K562 (cell line): ENCODE measurements at regions not wholly inside any gene's neighbourhood (a gene's known extent, or its start where the extent isn't known, plus 50 kb on each side); places are given as distances from the start of the nearest gene placed in this dataset.

Experiments used
- C11orf30 ChIP-seq: fragments of 450-650 bp; IDR thresholded peaks from 2 replicates; pipeline ENCODE4 v1.6.1; 2016; ENCODE audit warnings: low read depth, mild to moderate bottlenecking
- CBX5 ChIP-seq: IDR thresholded peaks from 2 replicates; pipeline ENCODE4 v1.6.1; 2014; ENCODE audit warnings: low read depth, borderline replicate concordance
- KLF1 ChIP-seq: fragments of 450-650 bp; IDR thresholded peaks from 2 replicates; pipeline ENCODE4 v1.6.1; 2016; ENCODE audit warnings: missing genetic modification characterization, missing compliant biosample characterization
- NFIC ChIP-seq: fragments of 450-650 bp; IDR thresholded peaks from 2 replicates; pipeline ENCODE4 v1.6.1; 2017; ENCODE audit warnings: mild to moderate bottlenecking, inconsistent platforms
- NFYB ChIP-seq: IDR thresholded peaks from 2 replicates; pipeline ENCODE4 v1.6.1; 2011; ENCODE audit warnings: mild to moderate bottlenecking, moderate library complexity; ENCODE audit not compliant: insufficient read length; ENCODE audit errors: extremely low read depth
- PHB2 ChIP-seq: fragments of 450-650 bp; IDR thresholded peaks from 2 replicates; pipeline ENCODE4 v1.6.1; 2017; ENCODE audit warnings: low read depth
- PKNOX1 ChIP-seq: fragments of 450-650 bp; IDR thresholded peaks from 2 replicates; pipeline ENCODE4 v1.6.1; 2016
- RAD21 ChIP-seq, 2 experiments: fragments of 250-450 bp in 1 of 2; fragments of 450-650 bp in 1 of 2; sonication (Bioruptor Pico) in 1 of 2; formaldehyde crosslinking in 1 of 2; IDR thresholded peaks in 1 of 2; conservative IDR thresholded peaks in 1 of 2; 2 replicates each; pipeline versions ENCODE4 v1.4.0 to v1.8.0; 2020 to 2022; ENCODE audit warnings: mild to moderate bottlenecking in 2 of 2, moderate library complexity in 1 of 2
- ZBTB43 ChIP-seq: sonication (generic); formaldehyde crosslinking; IDR thresholded peaks from 2 replicates; pipeline ENCODE4 v1.8.0; 2023; ENCODE audit warnings: mild to moderate bottlenecking, missing genetic modification reagents
- ZNF140 ChIP-seq: fragments of 250-450 bp; sonication (Bioruptor Pico); IDR thresholded peaks from 2 replicates; pipeline ENCODE4 v1.8.0; 2021; ENCODE audit warnings: moderate library complexity, mild to moderate bottlenecking, inconsistent platforms
- ZNF175 ChIP-seq: fragments of 200-800 bp; sonication (Bioruptor generic); IDR thresholded peaks from 2 replicates; pipeline ENCODE4 v1.6.1; 2016; ENCODE audit warnings: low read depth, mild to moderate bottlenecking, missing genetic modification characterization, missing compliant biosample characterization
- ZNF277 ChIP-seq: fragments of 250-450 bp; sonication (Bioruptor Pico); IDR thresholded peaks from 2 replicates; pipeline ENCODE4 v1.8.0; 2022; ENCODE audit warnings: inconsistent platforms, mild to moderate bottlenecking, moderate library complexity, borderline replicate concordance
- ZNF384 ChIP-seq: IDR thresholded peaks from 2 replicates; pipeline ENCODE4 v1.6.1; 2012; ENCODE audit warnings: low read depth, low read length, improper control_type of control experiment
- ZNF507 ChIP-seq: conservative IDR thresholded peaks from 2 replicates; pipeline ENCODE4 v1.6.1; 2017; ENCODE audit warnings: missing genetic modification characterization, missing compliant biosample characterization
- ZNF589 ChIP-seq: fragments of 200-800 bp; sonication (Bioruptor generic); IDR thresholded peaks from 2 replicates; pipeline ENCODE4 v1.6.1; 2016; ENCODE audit warnings: low read depth, missing genetic modification characterization, missing compliant biosample characterization
- ZNF592 ChIP-seq: fragments of 450-650 bp; IDR thresholded peaks from 2 replicates; pipeline ENCODE4 v1.6.1; 2017; ENCODE audit warnings: antibody characterized with exemption, mild to moderate bottlenecking

- TF ChIP-seq ZNF277 (CRISPR knock-in tag) (no peak), PHB2 (peak; percentile 60; the same call in 1 of the 2 replicates), CBX5 (peak; percentile 62; the same call in 1 of the 2 replicates), ZNF140 (CRISPR knock-in tag) (no peak), NFIC (peak; percentile 87), ZNF175 (CRISPR knock-in tag) (no peak), ZNF507 (tag) (no peak), KLF1 (tag) (no peak), ZNF589 (CRISPR knock-in tag) (no peak), RAD21 (CRISPR knock-in tag; conservative IDR thresholded peaks at IDR 0.05 in 1 of 2, IDR thresholded peaks at IDR 0.05 in 1 of 2) (peak in 1 of 2 experiments; percentile 30; a peak in 2 of 4 replicates), NFYB (peak; percentile 34), ZNF384 (0 out of 2 replicates have a peak, but pooled peaks have one; percentile 3), ZNF592 (peak; percentile 24; the same call in 1 of the 2 replicates), PKNOX1 (peak; percentile 9; the same call in 1 of the 2 replicates), C11orf30 (no peak), ZBTB43 (CRISPR knock-in tag) (no peak)
Measured at GRCh38 chr4:71857713-71858451, 74.0 kb upstream of the GC start (continued).
